Suprapubic skin (tissue), 4 donors: ENCODE measurements at regions not wholly inside any gene's neighbourhood (a gene's known extent, or its start where the extent isn't known, plus 50 kb on each side); places are given as distances from the start of the nearest gene placed in this dataset.
"Not testable (repeated sequence)": the region's sequence is repeated elsewhere in the genome, so short reads cannot be mapped to it uniquely, and the experiment has no call there.

ENCODE experiments used
- DNase-seq, 2 donors: peaks; one replicate each; pipeline ENCODE4 v3.0.0-alpha.2; 2019; ENCODE audit warnings: low spot score in 2 of 2
- H3K27ac ChIP-seq: fragments of 200-600 bp; sonication (generic); one replicate; pipeline ENCODE4 v1.5.1; 2019
- H3K27me3 ChIP-seq: fragments of 200-600 bp; sonication (generic); one replicate; pipeline ENCODE4 v1.5.1; 2019
- H3K36me3 ChIP-seq: fragments of 200-600 bp; sonication (generic); one replicate; pipeline ENCODE4 v1.5.1; 2019
- H3K4me1 ChIP-seq: fragments of 200-600 bp; sonication (generic); one replicate; pipeline ENCODE4 v1.5.1; 2019
- H3K4me3 ChIP-seq: fragments of 200-600 bp; sonication (generic); one replicate; pipeline ENCODE4 v1.5.1; 2019; ENCODE audit warnings: mild to moderate bottlenecking
- H3K9me3 ChIP-seq: fragments of 200-600 bp; sonication (generic); one replicate; pipeline ENCODE4 v1.5.1; 2019
- CTCF ChIP-seq, 2 donors: fragments of 200-600 bp in 1 of 2; fragments of 450-650 bp in 1 of 2; sonication (generic) in 1 of 2; IDR thresholded peaks; one replicate each; pipeline ENCODE4 v1.5.1; 2016 to 2019; ENCODE audit warnings: antibody characterized with exemption in 2 of 2, mild to moderate bottlenecking in 1 of 2, moderate library complexity in 1 of 2
- EP300 ChIP-seq: sonication (generic); formaldehyde crosslinking; IDR thresholded peaks from one replicate; pipeline ENCODE4 v1.6.1; 2017; ENCODE audit warnings: antibody characterized with exemption
- POLR2A ChIP-seq, 2 donors: fragments of 450-650 bp; IDR thresholded peaks; one replicate each; pipeline ENCODE4 v1.6.1; 2017; ENCODE audit warnings: antibody characterized with exemption in 2 of 2, mild to moderate bottlenecking in 2 of 2, moderate library complexity in 2 of 2
- POLR2AphosphoS5 ChIP-seq, 3 donors: sonication (generic); formaldehyde crosslinking; IDR thresholded peaks; one replicate each; pipeline ENCODE4 v1.6.1; 2017; ENCODE audit warnings: antibody characterized with exemption in 3 of 3
- WGBS: methylation state at CpG from one replicate; pipeline ENCODE4 v1.1.5; 2018; 5-methylcytosine and 5-hydroxymethylcytosine counted together

GRCh38 chr5:155655569-155655968 lies 642.0 kb downstream of the KIF4B start:
- no peaks in the 10 kb centered on the region for H3K27me3 ChIP-seq
- no peak for DNase-seq
- TF ChIP-seq EP300 (no peak), POLR2AphosphoS5 (IDR thresholded peaks at IDR 0.05) (no peak)
- no peak overlapping the region for H3K4me3 ChIP-seq
- no peaks in the 10 kb centered on the region for H3K9me3 ChIP-seq
- 90% methylated on average over 2 of the region's 2 CpGs for WGBS
- no peaks in the 10 kb centered on the region for H3K36me3 ChIP-seq
- H3K27ac ChIP-seq = no peak overlapping the region
- no peaks in the 10 kb centered on the region for H3K4me1 ChIP-seq

DNA sequence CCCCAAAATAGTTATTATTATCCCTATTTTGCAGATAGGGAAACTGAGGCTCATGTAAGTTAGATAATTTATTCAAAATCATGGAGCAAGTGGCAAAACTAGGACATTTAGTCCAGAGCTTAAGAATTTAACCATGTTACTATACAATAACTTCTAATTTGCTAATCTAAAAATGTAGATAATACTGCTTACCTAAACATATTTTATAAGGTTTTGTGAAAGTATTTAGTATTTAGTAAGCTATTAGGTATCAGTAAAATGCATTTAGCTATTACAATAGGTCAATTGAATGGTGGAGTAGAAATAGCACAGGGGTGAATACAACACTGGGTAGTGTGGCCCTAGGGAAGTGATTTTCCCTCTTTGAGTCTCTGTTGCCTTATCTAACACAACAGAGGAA lies 648.3 kb downstream of the KIF4B start:
- Histone ChIP-seq H3K27ac (no peak overlapping the region), H3K27me3 (no peaks in the 10 kb centered on the region), H3K36me3 (no peaks in the 10 kb centered on the region), H3K4me1 (no peaks in the 10 kb centered on the region), H3K9me3 (no peaks in the 10 kb centered on the region), H3K4me3 (no peak overlapping the region)
- TF ChIP-seq EP300 (no peak), POLR2A (IDR thresholded peaks at IDR 0.05) (no peak), CTCF (IDR thresholded peaks at IDR 0.05) (no peak), POLR2AphosphoS5 (IDR thresholded peaks at IDR 0.05) (no peak)
- DNase-seq = no peak

GRCh38 chr5:155665361-155665760 lies 651.8 kb downstream of the KIF4B start:
- H3K36me3 ChIP-seq = no peaks in the 10 kb centered on the region
- H3K4me3 ChIP-seq = no peak overlapping the region
- H3K9me3 ChIP-seq = no peaks in the 10 kb centered on the region
- no peak for DNase-seq
- WGBS = 62% methylated on average over 7 of the region's 7 CpGs
- TF ChIP-seq EP300 (no peak), POLR2AphosphoS5 (IDR thresholded peaks at IDR 0.05) (no peak), CTCF (IDR thresholded peaks at IDR 0.05) (no peak), POLR2A (IDR thresholded peaks at IDR 0.05) (no peak)
- no peaks in the 10 kb centered on the region for H3K4me1 ChIP-seq
- no peak overlapping the region for H3K27ac ChIP-seq
- no peaks in the 10 kb centered on the region for H3K27me3 ChIP-seq

DNA sequence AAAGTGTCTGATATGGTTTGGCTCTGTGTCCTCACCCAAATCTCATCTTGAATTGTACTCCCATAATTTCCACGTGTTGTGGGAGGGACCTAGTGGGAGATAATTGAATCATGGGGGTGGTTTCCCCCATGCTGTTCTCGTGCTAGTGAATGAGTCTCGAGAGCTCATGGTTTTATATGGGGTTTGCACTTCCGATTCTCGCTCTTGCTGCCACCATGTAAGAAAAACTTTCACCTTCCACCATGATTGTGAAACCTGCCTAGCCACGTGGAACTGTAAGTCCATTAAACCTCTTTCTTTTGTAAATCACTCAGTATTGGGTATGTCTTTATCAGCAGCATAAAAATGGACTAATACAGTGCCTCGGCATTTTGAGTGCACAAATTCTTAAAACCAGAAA lies 655.0 kb upstream of the SGCD start:
- not testable (repeated sequence) for H3K4me1 ChIP-seq, H3K4me3 ChIP-seq, H3K36me3 ChIP-seq, H3K9me3 ChIP-seq, H3K27me3 ChIP-seq, H3K27ac ChIP-seq, DNase-seq
- WGBS = 62% methylated on average over 7 of the region's 7 CpGs

- Histone ChIP-seq H3K27me3 (no peaks in the 10 kb centered on the region), H3K27ac (no peak overlapping the region), H3K36me3 (no peaks in the 10 kb centered on the region), H3K4me3 (no peak overlapping the region), H3K4me1 (no peaks in the 10 kb centered on the region), H3K9me3 (peaks cover 15% of the 10 kb centered on the region)
- no peak for DNase-seq
- TF ChIP-seq EP300 = no peak
- TF ChIP-seq POLR2A (IDR thresholded peaks at IDR 0.05) = no peak
- no peak for TF ChIP-seq POLR2AphosphoS5 (IDR thresholded peaks at IDR 0.05)
- no peak for TF ChIP-seq CTCF (IDR thresholded peaks at IDR 0.05)
Measured at GRCh38 chr5:155676967-155677366, 650.0 kb upstream of the SGCD start.

DNA sequence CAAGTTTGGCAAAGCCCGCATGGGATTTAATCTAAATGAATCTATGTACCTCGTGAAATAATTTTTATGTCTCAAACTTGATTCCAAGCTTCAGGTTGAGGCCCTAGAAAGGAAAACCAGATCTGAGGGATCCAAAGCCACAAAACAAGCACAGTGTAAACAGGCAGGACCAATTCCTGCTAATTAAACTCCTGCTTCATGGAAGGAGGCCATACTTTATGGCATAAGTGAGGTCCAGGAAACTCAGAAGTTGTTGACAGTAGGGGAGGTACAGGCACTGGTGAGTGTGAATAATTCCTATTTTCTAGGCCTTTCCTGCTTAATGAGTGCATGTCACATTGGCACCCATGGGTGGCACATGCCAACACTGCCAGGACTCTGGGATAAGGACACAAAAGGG lies 648.6 kb upstream of the SGCD start:
- no peaks in the 10 kb centered on the region for H3K4me1 ChIP-seq
- H3K27me3 ChIP-seq = no peaks in the 10 kb centered on the region
- peaks cover 16% of the 10 kb centered on the region for H3K9me3 ChIP-seq
- no peaks in the 10 kb centered on the region for H3K36me3 ChIP-seq
- WGBS = 77% methylated on average over 2 of the region's 2 CpGs
- no peak overlapping the region for H3K4me3 ChIP-seq
- H3K27ac ChIP-seq = no peak overlapping the region
- TF ChIP-seq EP300 = no peak
- no peak for DNase-seq

DNA sequence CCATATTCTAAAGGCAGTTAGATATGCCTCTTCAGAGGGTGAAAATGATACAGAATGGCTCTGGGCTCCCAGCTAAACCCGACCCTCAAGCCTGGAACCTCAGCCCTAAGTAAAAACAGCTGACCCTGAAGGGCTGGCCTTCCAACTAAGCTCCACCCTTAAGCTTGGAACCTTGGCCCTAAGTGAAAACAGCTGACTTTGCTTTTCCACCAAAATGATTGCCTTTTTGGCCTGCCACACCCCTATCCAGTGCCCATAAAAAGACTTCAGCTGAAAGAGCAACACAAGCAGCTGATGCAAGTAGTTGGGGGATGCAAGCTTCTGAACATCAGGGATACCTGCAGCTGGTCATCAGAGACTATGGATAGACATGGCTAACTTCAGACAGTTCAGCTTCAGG lies 647.4 kb upstream of the SGCD start:
- Histone ChIP-seq H3K27ac (no peak overlapping the region), H3K27me3 (no peaks in the 10 kb centered on the region), H3K9me3 (peaks cover 21% of the 10 kb centered on the region), H3K36me3 (no peaks in the 10 kb centered on the region), H3K4me3 (no peak overlapping the region), H3K4me1 (no peaks in the 10 kb centered on the region)
- 50% methylated on average over 1 of the region's 1 CpG for WGBS
- no peak for TF ChIP-seq POLR2A (IDR thresholded peaks at IDR 0.05)
- no peak for TF ChIP-seq CTCF (IDR thresholded peaks at IDR 0.05)
- no peak for TF ChIP-seq EP300
- TF ChIP-seq POLR2AphosphoS5 (IDR thresholded peaks at IDR 0.05) = no peak
- no peak for DNase-seq
